GM23338 (cell line): ENCODE measurements at regions not wholly inside any gene's neighbourhood (a gene's known extent, or its start where the extent isn't known, plus 50 kb on each side); places are given as distances from the start of the nearest gene placed in this dataset.

Experiments used
- ATAC-seq: fragments of 200-7000 bp; cut with Tn5 transposase; 3 replicates; pipeline ENCODE4 v1.9.1; 2020
- DNase-seq: peaks from one replicate; pipeline ENCODE4 v3.0.0-alpha.2; 2015; ENCODE audit warnings: low spot score
- H2AFZ ChIP-seq: fragments of 200-600 bp; sonication (generic); 2 replicates; pipeline ENCODE4 v1.8.0; 2016; ENCODE audit warnings: antibody characterized with exemption, mild to moderate bottlenecking, moderate library complexity
- H3F3A ChIP-seq: fragments of 200-600 bp; sonication (generic); replicated peaks from 2 replicates; pipeline ENCODE4 v1.8.0; 2017; ENCODE audit warnings: antibody characterized with exemption, mixed run types, low read depth
- H3K27ac ChIP-seq: fragments of 200-600 bp; sonication (generic); 2 replicates; pipeline ENCODE4 v1.6.1; 2016; ENCODE audit warnings: low read depth
- H3K27me3 ChIP-seq: fragments of 200-600 bp; sonication (generic); 2 replicates; pipeline ENCODE4 v1.8.0; 2016; ENCODE audit warnings: mild to moderate bottlenecking, mixed run types, moderate library complexity; ENCODE audit not compliant: insufficient read depth
- H3K36me3 ChIP-seq: fragments of 200-600 bp; sonication (generic); 2 replicates; pipeline ENCODE4 v1.8.0; 2016; ENCODE audit warnings: mild to moderate bottlenecking; ENCODE audit not compliant: insufficient read depth
- H3K4me1 ChIP-seq: fragments of 200-600 bp; sonication (generic); 2 replicates; pipeline ENCODE4 v1.8.0; 2016; ENCODE audit warnings: mild to moderate bottlenecking, moderate library complexity; ENCODE audit not compliant: insufficient read depth
- H3K4me2 ChIP-seq: fragments of 200-600 bp; sonication (generic); 2 replicates; pipeline ENCODE4 v1.7.1; 2017; ENCODE audit warnings: mixed run types
- H3K4me3 ChIP-seq: fragments of 200-600 bp; sonication (generic); 2 replicates; pipeline ENCODE4 v1.6.1; 2016; ENCODE audit warnings: mixed run types
- H3K79me2 ChIP-seq: fragments of 200-600 bp; sonication (generic); replicated peaks from 2 replicates; pipeline ENCODE4 v1.8.0; 2017; ENCODE audit warnings: mild to moderate bottlenecking; ENCODE audit not compliant: insufficient read depth
- H3K9me2 ChIP-seq: fragments of 200-600 bp; sonication (generic); 2 replicates; pipeline ENCODE4 v1.8.0; 2017; ENCODE audit not compliant: insufficient read depth
- H4K20me1 ChIP-seq: fragments of 200-600 bp; sonication (generic); replicated peaks from 2 replicates; pipeline ENCODE4 v1.8.0; 2017; ENCODE audit warnings: mild to moderate bottlenecking; ENCODE audit not compliant: insufficient read depth
- H3K27ac Mint-ChIP-seq: 2 replicates; pipeline ENCODE4 v1.8.0; 2020; ENCODE audit warnings: inconsistent platforms, mild to moderate bottlenecking, moderate library complexity, mixed read lengths
- H3K27me3 Mint-ChIP-seq: 3 replicates; pipeline ENCODE4 v1.8.0; 2022; ENCODE audit warnings: low read depth, mild to moderate bottlenecking, moderate library complexity, mixed read lengths, inconsistent platforms; ENCODE audit not compliant: insufficient read depth, poor library complexity
- H3K36me3 Mint-ChIP-seq: 3 replicates; pipeline ENCODE4 v1.8.0; 2021; ENCODE audit warnings: low read depth, mild to moderate bottlenecking, inconsistent platforms, moderate library complexity, mixed read lengths
- H3K4me1 Mint-ChIP-seq: 3 replicates; pipeline ENCODE4 v1.8.0; 2020; ENCODE audit warnings: mild to moderate bottlenecking, inconsistent platforms, mixed read lengths
- H3K4me3 Mint-ChIP-seq: 3 replicates; pipeline ENCODE4 v1.8.0; 2021; ENCODE audit warnings: moderate library complexity, mild to moderate bottlenecking, inconsistent platforms, mixed read lengths
- H3K9me3 Mint-ChIP-seq: 3 replicates; pipeline ENCODE4 v1.8.0; 2020; ENCODE audit warnings: moderate library complexity, mild to moderate bottlenecking, inconsistent platforms, mixed read lengths
- CREB1 ChIP-seq: fragments of 250-450 bp; sonication (Bioruptor Pico); IDR thresholded peaks from 2 replicates; pipeline ENCODE4 v1.5.0; 2020; ENCODE audit warnings: low read depth, mild to moderate bottlenecking, moderate library complexity
- CTCF ChIP-seq, 2 experiments: fragments of 200-600 bp in 1 of 2; sonication (generic) in 1 of 2; conservative IDR thresholded peaks; 2 replicates each; pipeline versions ENCODE4 v1.5.1 to v1.6.1; 2016 to 2017; ENCODE audit warnings: antibody characterized with exemption in 2 of 2, low read depth in 2 of 2, mild to moderate bottlenecking in 2 of 2, moderate library complexity in 1 of 2
- ETS1 ChIP-seq: IDR thresholded peaks from 2 replicates; pipeline ENCODE4 v1.6.1; 2016; ENCODE audit warnings: antibody characterized with exemption
- EZH2 ChIP-seq: fragments of 200-600 bp; sonication (generic); IDR thresholded peaks from one replicate; pipeline ENCODE4 v1.8.0; 2017; ENCODE audit warnings: antibody characterized with exemption, mild to moderate bottlenecking, low read depth; ENCODE audit not compliant: unreplicated experiment
- EZH2phosphoT487 ChIP-seq: fragments of 200-600 bp; sonication (generic); IDR thresholded peaks from one replicate; pipeline ENCODE4 v1.8.1; 2018; ENCODE audit warnings: antibody characterized with exemption; ENCODE audit not compliant: unreplicated experiment
- JUNB ChIP-seq: IDR thresholded peaks from one replicate; pipeline ENCODE4 v1.6.1; 2016; ENCODE audit warnings: antibody characterized with exemption; ENCODE audit not compliant: unreplicated experiment
- NANOG ChIP-seq: IDR thresholded peaks from 2 replicates; pipeline ENCODE4 v1.6.1; 2016; ENCODE audit warnings: antibody characterized with exemption, borderline replicate concordance
- POLR2AphosphoS5 ChIP-seq: IDR thresholded peaks from 2 replicates; pipeline ENCODE4 v1.6.1; 2016; ENCODE audit warnings: antibody characterized with exemption, low read depth
- REST ChIP-seq: IDR thresholded peaks from one replicate; pipeline ENCODE4 v1.6.1; 2018; ENCODE audit warnings: antibody characterized with exemption; ENCODE audit not compliant: unreplicated experiment
- STAT1 ChIP-seq: IDR thresholded peaks from one replicate; pipeline ENCODE4 v1.6.1; 2016; ENCODE audit warnings: antibody characterized with exemption; ENCODE audit not compliant: unreplicated experiment
- ZNF114 ChIP-seq: fragments of 250-450 bp; sonication (Bioruptor Pico); IDR thresholded peaks from 2 replicates; pipeline ENCODE4 v1.5.0; 2020; ENCODE audit warnings: mild to moderate bottlenecking, moderate library complexity
- ZNF331 ChIP-seq: fragments of 250-450 bp; sonication (Bioruptor Pico); IDR thresholded peaks from 2 replicates; pipeline ENCODE4 v1.5.0; 2020; ENCODE audit warnings: low read depth, mild to moderate bottlenecking, moderate library complexity

- TF ChIP-seq ETS1 (no peak), CREB1 (CRISPR knock-in tag) (no peak), ZNF331 (CRISPR knock-in tag) (no peak), REST (no peak), STAT1 (no peak), JUNB (no peak)
Observed at GRCh38 chr1:219020386-219020785, 153.3 kb upstream of the LYPLAL1 start (continued).

- H3F3A ChIP-seq, result no peaks in the 10 kb centered on the region
- H2AFZ ChIP-seq, result no peak overlapping the region
- no peaks in the 10 kb centered on the region for H3K36me3 ChIP-seq
- no peaks in the 10 kb centered on the region for H3K36me3 Mint-ChIP-seq
- no peak for DNase-seq
- H3K27me3 ChIP-seq, result no peaks in the 10 kb centered on the region
- ATAC-seq, result no peak
- no peak overlapping the region for H3K27ac Mint-ChIP-seq
- no peak overlapping the region for H3K4me3 ChIP-seq
- H3K79me2 ChIP-seq, result no peaks in the 10 kb centered on the region
- no peak overlapping the region for H3K4me2 ChIP-seq
- no peaks in the 10 kb centered on the region for H3K4me1 ChIP-seq
- TF ChIP-seq ZNF331 (CRISPR knock-in tag), result no peak
- TF ChIP-seq REST, result no peak
- no peak for TF ChIP-seq POLR2AphosphoS5
- no peak for TF ChIP-seq CTCF (conservative IDR thresholded peaks at IDR 0.05; ENCODE audit: low read depth in 2 of 2)
- TF ChIP-seq EZH2, result no peak
- no peak for TF ChIP-seq NANOG
- TF ChIP-seq JUNB, result no peak
- TF ChIP-seq CREB1 (CRISPR knock-in tag), result no peak
- no peak for TF ChIP-seq EZH2phosphoT487
- TF ChIP-seq ETS1, result no peak
- no peak for TF ChIP-seq ZNF114 (CRISPR knock-in tag)
- H3K27me3 Mint-ChIP-seq, result no peaks in the 10 kb centered on the region
- no peaks in the 10 kb centered on the region; the same call in 1 of the 2 replicates for H3K9me2 ChIP-seq
- H3K27ac ChIP-seq, result no peak overlapping the region
- H3K4me3 Mint-ChIP-seq, result no peak overlapping the region
- no peaks in the 10 kb centered on the region for H4K20me1 ChIP-seq
- H3K4me1 Mint-ChIP-seq, result peaks cover 10% of the 10 kb centered on the region; the same call in 1 of the 3 replicates
- no peaks in the 10 kb centered on the region; the same call in 2 of the 3 replicates for H3K9me3 Mint-ChIP-seq
Observed at GRCh38 chr1:219020846-219021245, 152.8 kb upstream of the LYPLAL1 start.
